ENCODE measurements at regions not wholly inside any gene's neighbourhood (a gene's known extent, or its start where the extent isn't known, plus 50 kb on each side); places are given as distances from the start of the nearest gene placed in this dataset.
A peak's percentile ranks its signal among the peaks of the same experiment; 100 is the strongest.

GRCh38 chr1:198377702-198378101, 162.8 kb downstream of the ATP6V1G3 start (continued):
- TF ChIP-seq ZSCAN18 (tag by site-specific recombination; IDR thresholded peaks at IDR 0.05) (no peak), ZNF701 (tag by site-specific recombination; IDR thresholded peaks at IDR 0.05) (no peak), ZNF341 (tag by site-specific recombination; IDR thresholded peaks at IDR 0.05; ENCODE audit: low read depth) (no peak), ZNF274 (IDR thresholded peaks at IDR 0.05; ENCODE audit: low read length) (no peak), ZNF274 (tag by site-specific recombination; IDR thresholded peaks at IDR 0.05; ENCODE audit: borderline replicate concordance) (no peak), GFI1B (tag by site-specific recombination; IDR thresholded peaks at IDR 0.05) (no peak), ZNF248 (tag by site-specific recombination; IDR thresholded peaks at IDR 0.05) (no peak), ZNF449 (tag by site-specific recombination; IDR thresholded peaks at IDR 0.05) (no peak), ZNF311 (tag by site-specific recombination; IDR thresholded peaks at IDR 0.05; ENCODE audit: borderline replicate concordance) (no peak), ZBTB21 (tag by site-specific recombination; IDR thresholded peaks at IDR 0.05) (no peak)
- TF ChIP-seq, protein P1, sequence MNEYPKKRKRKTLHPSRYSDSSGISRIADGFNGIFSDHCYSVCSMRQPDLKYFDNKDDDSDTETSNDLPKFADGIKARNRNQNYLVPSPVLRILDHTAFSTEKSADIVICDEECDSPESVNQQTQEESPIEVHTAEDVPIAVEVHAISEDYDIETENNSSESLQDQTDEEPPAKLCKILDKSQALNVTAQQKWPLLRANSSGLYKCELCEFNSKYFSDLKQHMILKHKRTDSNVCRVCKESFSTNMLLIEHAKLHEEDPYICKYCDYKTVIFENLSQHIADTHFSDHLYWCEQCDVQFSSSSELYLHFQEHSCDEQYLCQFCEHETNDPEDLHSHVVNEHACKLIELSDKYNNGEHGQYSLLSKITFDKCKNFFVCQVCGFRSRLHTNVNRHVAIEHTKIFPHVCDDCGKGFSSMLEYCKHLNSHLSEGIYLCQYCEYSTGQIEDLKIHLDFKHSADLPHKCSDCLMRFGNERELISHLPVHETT (tag by site-specific recombination; IDR thresholded peaks at IDR 0.05): no peak
- TF ChIP-seq, protein P2, sequence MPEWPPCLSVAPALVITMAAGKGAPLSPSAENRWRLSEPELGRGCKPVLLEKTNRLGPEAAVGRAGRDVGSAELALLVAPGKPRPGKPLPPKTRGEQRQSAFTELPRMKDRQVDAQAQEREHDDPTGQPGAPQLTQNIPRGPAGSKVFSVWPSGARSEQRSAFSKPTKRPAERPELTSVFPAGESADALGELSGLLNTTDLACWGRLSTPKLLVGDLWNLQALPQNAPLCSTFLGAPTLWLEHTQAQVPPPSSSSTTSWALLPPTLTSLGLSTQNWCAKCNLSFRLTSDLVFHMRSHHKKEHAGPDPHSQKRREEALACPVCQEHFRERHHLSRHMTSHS (tag by site-specific recombination; IDR thresholded peaks at IDR 0.05): no peak

- TF ChIP-seq SETDB1 (IDR thresholded peaks at IDR 0.05; ENCODE audit: insufficient read length, low read length) (peak; percentile 54), ZNF624 (tag by site-specific recombination; IDR thresholded peaks at IDR 0.05) (no peak)
- H3K27ac ChIP-seq (ENCODE audit: extremely low read depth, low read depth, low read length): no peak overlapping the region
- no peaks in the 10 kb centered on the region for H3K36me3 ChIP-seq (ENCODE audit: control insufficient read depth in 2 of 2, insufficient read depth in 1 of 2, low read length in 2 of 2)
- ChIA-PET CTCF (interaction anchor here (0.9 kb wide), 1 partner anchor 311 kb away, joined by 3 read pairs; no protein-coding TSS in a partner anchor), POLR2A (no interaction called here)
- no peaks in the 10 kb centered on the region for H3K4me1 ChIP-seq (ENCODE audit: control insufficient read depth, insufficient read depth, low read length)
- H3K4me3 ChIP-seq (ENCODE audit: low read depth, low read length): no peak overlapping the region
- no peaks in the 10 kb centered on the region for H3K9me3 ChIP-seq (ENCODE audit: control insufficient read depth, insufficient read depth, low read depth, low read length)
Observed at GRCh38 chr1:198374288-198374687, 166.2 kb downstream of the ATP6V1G3 start.

GRCh38 chr1:198373376-198373775, 167.1 kb downstream of the ATP6V1G3 start:
- Histone ChIP-seq H3K27ac (ENCODE audit: extremely low read depth, low read depth, low read length) (no peak overlapping the region), H3K36me3 (ENCODE audit: control insufficient read depth in 2 of 2, insufficient read depth in 1 of 2, low read length in 2 of 2) (no peaks in the 10 kb centered on the region), H3K4me1 (ENCODE audit: control insufficient read depth, insufficient read depth, low read length) (no peaks in the 10 kb centered on the region), H3K9me3 (ENCODE audit: control insufficient read depth, insufficient read depth, low read depth, low read length) (no peaks in the 10 kb centered on the region), H3K4me3 (ENCODE audit: low read depth, low read length) (no peak overlapping the region)
- TF ChIP-seq BCL6B (tag by site-specific recombination; IDR thresholded peaks at IDR 0.05): 0 out of 2 replicates have a peak, but pooled peaks have one; percentile 14
- TF ChIP-seq, protein P2 (tag by site-specific recombination; IDR thresholded peaks at IDR 0.05): no peak
- ChIA-PET CTCF (interaction anchor here (0.7 to 1.2 kb wide), 2 partner anchors 10 to 15 kb away, joined by 3 to 4 read pairs; no protein-coding TSS in a partner anchor), POLR2A (no interaction called here)
